Amniotic epithelial cell (primary cell): ENCODE measurements at regions not wholly inside any gene's neighbourhood (a gene's known extent, or its start where the extent isn't known, plus 50 kb on each side); places are given as distances from the start of the nearest gene placed in this dataset.

Experiments
- DNase-seq: peaks from one replicate; pipeline ENCODE4 v3.0.0-alpha.2; 2010; ENCODE audit warnings: low read depth

- no peak for DNase-seq
These were observed 58.7 kb upstream of the COMTD1 start for GRCh38 chr10:75294518-75294865.

- no peak for DNase-seq
These were observed 58.3 kb upstream of the COMTD1 start for GRCh38 chr10:75294031-75294437.

DNA sequence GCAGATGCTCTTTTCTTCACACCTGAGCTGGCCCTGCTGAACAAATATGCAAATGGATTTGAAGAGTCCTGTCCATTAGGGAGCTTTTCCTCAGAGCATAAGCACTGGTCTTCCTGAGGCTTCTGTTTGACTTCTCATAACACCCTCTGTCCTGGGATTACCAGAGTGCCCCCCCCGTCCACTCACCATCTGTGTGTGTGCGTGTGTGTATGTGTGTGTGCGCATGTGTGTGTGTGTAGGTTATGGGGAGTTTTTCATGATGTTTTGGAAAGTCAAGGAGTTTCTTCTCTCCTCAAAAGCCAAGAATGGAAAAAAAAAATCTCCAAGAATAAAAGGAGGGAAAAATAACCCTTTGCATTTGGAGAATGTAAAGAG lies 57.7 kb upstream of the COMTD1 start:
- DNase-seq = no peak

- no peak for DNase-seq
These were observed 57.2 kb upstream of the COMTD1 start for GRCh38 chr10:75292794-75293445.

- DNase-seq = no peak
These were observed 56.0 kb upstream of the COMTD1 start for GRCh38 chr10:75291805-75292204.

- no peak for DNase-seq
These were observed 52.5 kb upstream of the COMTD1 start for GRCh38 chr10:75288140-75288711.

DNA sequence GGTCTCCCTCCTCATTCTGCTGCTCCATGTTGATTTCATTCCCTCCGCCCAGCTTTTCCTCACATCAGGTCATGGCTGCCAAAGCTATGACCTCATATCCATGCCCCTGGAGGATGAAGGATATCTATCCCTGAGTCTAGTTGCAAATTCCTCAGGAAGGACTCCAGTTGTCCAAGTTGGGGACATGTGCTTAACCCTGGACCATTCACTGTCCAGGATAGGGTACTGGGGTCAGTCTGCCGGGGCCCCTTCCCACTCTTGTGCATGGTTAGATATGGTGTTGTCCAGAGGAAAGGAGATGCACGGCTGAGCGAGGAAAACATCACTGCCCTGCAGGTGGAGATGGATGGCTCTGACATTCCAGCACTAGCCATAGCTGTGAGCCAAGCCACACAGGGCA lies 51.9 kb upstream of the COMTD1 start:
- no peak for DNase-seq

- DNase-seq = no peak
These were observed 51.1 kb upstream of the COMTD1 start for GRCh38 chr10:75286901-75287300.
